ENCODE measurements at regions not wholly inside any gene's neighbourhood (a gene's known extent, or its start where the extent isn't known, plus 50 kb on each side); places are given as distances from the start of the nearest gene placed in this dataset.
A peak's percentile ranks its signal among the peaks of the same experiment; 100 is the strongest.

DNA sequence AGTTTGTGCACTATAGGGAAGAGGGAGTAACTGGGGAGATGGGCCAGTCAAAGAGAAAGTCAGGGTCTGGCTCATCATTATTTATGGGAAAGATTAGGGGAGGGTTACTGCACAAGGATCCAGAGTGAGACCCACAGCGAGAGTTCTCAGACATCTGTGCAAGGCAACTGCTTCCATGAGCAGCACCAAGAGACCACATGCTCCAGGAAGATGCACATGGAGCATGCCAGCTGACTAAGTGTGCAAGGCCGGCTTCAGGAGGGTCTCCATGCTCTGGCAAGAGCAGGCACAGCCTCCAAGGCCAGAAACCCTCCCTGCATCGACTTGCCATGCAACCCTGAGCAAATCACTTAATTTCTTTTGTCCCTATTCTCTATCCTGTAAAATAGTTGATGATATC, 616.9 kb downstream of the CSNK1G3 start:
- H3K27ac ChIP-seq = no peak overlapping the region
- TF ChIP-seq, protein P1, sequence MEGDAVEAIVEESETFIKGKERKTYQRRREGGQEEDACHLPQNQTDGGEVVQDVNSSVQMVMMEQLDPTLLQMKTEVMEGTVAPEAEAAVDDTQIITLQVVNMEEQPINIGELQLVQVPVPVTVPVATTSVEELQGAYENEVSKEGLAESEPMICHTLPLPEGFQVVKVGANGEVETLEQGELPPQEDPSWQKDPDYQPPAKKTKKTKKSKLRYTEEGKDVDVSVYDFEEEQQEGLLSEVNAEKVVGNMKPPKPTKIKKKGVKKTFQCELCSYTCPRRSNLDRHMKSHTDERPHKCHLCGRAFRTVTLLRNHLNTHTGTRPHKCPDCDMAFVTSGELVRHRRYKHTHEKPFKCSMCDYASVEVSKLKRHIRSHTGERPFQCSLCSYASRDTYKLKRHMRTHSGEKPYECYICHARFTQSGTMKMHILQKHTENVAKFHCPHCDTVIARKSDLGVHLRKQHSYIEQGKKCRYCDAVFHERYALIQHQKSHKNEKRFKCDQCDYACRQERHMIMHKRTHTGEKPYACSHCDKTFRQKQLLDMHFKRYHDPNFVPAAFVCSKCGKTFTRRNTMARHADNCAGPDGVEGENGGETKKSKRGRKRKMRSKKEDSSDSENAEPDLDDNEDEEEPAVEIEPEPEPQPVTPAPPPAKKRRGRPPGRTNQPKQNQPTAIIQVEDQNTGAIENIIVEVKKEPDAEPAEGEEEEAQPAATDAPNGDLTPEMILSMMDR (IDR thresholded peaks at IDR 0.05) = no peak
- no peak for TF ChIP-seq ZFX (IDR thresholded peaks at IDR 0.05; ENCODE audit: borderline replicate concordance)

DNA sequence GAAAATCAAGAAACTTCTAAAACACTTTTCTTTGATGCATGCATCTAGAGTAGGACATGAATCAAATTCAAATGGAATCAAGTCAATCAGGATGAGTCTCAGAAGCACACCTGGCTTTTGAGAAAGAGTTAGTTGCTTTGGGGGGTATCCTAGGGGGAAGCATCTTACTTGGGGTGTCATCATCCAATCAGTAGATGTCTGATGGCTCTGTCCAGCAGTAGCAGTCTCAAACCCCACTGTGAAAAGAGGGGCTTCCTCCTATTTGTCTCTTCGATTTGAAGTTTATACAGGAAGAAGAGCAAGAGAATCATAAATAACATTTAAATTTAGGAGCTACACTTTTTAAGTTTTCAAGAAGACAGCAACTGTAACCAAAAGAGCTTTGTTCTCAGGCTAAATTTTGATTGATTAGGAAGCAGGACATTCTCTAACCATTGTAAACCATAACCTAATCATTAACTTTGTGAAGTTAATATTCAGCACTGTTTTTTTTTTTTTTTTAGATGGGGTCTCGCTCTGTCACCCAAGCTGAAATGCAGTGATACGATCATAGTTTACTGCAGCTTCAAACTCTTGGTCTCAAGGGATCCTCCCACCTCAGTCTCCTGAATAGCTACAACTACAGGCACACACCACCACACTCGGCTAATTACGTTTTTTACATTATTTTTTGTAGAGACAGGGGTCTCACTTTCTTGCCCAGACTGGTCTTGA, 614.7 kb downstream of the CSNK1G3 start:
- H3K27ac ChIP-seq = 0 out of 2 replicates have a peak overlapping the region, but pooled peaks have one; percentile 37
- TF ChIP-seq, protein P1 (IDR thresholded peaks at IDR 0.05) = no peak
- TF ChIP-seq ZFX (IDR thresholded peaks at IDR 0.05; ENCODE audit: borderline replicate concordance) = no peak

DNA sequence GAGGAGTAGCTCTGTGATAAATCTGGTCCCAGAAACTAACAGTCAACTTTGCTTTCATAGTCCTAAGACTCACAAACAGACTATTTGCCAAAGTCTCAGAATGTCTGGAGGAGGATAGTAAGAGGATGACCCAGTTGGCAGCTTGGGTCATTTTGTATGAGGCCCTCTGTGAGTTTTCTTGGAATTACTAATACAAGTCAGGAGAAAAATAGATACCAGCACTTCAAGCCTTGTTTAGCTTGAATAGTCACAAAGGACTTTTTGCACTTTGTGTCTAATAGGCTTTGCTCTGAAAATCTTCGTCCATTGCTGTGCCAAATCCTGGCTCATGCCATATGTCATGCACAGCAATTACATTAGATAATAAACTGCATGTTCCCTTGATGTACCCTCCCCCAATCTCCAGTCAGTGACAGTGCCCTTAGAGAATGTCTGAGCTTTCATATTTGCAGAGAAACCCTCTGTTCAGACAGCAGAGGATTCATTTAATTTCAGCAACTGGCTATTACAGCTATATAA, 612.8 kb downstream of the CSNK1G3 start:
- no peak for TF ChIP-seq ZFX (IDR thresholded peaks at IDR 0.05; ENCODE audit: borderline replicate concordance)
- TF ChIP-seq, protein P1 (IDR thresholded peaks at IDR 0.05) = no peak
- H3K27ac ChIP-seq = no peak overlapping the region

DNA sequence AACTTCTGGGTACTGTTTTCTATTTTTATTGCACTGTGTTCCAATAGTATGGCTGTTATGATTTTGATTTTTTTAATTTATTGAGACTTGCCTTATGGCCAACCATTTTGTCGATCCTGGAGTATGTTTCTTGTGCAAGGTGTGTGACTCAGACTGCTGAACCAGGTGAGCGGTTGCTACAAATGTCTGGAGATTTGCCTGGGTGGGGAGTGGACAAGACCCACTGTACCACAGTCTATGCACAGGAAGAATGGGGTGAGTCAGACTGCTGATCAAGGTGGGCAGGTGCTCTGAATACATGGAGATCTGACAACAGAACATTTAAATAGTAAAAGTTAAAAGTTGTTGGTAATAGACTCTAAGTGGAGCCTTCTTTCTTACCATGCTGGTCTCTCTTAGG, 609.2 kb downstream of the CSNK1G3 start:
- H3K27ac ChIP-seq = no peak overlapping the region
- TF ChIP-seq ZFX (IDR thresholded peaks at IDR 0.05; ENCODE audit: borderline replicate concordance) = no peak
- TF ChIP-seq, protein P1 (IDR thresholded peaks at IDR 0.05) = no peak

DNA sequence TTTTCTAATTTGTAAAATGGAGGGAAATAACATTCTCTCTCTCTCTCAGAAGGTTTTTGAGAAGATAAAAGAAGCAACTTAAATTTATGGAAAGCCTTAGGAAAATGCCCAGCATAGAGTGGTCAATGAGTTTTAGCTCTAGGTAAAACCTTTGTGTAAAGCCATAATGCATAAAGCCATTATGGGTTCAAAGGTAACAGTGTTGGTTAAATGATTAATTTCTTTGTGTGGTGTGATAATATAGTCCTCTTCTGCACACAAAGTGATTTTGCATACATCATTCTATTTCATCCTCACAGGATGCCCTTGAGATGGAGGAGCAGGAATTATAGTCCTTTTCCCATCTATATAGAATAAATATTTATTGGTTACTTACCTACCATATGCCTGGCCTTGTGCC, 602.9 kb downstream of the CSNK1G3 start:
- H3K27ac ChIP-seq = no peak overlapping the region
- no peak for TF ChIP-seq ZFX (IDR thresholded peaks at IDR 0.05; ENCODE audit: borderline replicate concordance)
- TF ChIP-seq, protein P1 (IDR thresholded peaks at IDR 0.05) = no peak

DNA sequence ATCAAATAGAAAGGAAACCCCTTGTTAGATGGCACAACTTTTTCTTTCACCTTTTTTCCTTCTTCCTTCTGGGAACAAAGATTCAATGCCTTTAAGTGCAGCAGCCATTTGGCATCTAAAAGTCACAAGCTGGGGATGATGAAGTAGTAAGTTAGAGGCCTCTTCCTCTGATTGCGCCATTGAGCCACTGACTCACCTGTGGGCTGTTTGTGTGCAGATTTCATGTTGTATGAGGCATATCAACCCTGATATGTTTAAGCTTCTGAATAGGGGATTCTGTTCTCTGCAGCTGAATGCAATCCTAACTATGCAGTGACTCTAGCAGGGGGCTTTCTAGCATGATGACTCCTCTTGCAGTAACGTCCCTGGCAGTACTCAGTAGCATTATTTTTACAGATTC, 599.9 kb downstream of the CSNK1G3 start:
- H3K27ac ChIP-seq = no peak overlapping the region
- TF ChIP-seq ZFX (IDR thresholded peaks at IDR 0.05; ENCODE audit: borderline replicate concordance) = no peak
- TF ChIP-seq, protein P1 (IDR thresholded peaks at IDR 0.05) = no peak

DNA sequence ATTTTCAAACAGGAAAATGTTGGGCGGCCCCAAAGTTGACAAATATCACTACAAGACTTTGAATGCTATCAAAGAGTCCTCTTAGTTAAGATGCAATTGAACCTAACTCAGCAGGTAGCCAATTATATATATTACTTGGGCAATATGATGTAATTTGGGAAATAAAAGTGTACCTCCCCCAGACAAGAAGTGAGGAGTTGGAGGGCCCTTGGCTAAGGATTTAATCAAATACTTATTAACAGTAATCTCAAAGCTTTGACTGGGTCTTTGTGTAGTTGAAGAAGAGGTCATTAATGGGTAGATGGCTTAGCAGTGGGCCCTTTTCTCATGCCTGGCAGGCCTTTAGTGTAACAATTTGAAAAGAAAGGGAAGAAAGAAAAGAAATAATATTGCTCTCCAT, 599.0 kb downstream of the CSNK1G3 start:
- H3K27ac ChIP-seq = no peak overlapping the region
- TF ChIP-seq, protein P1 (IDR thresholded peaks at IDR 0.05) = no peak
- no peak for TF ChIP-seq ZFX (IDR thresholded peaks at IDR 0.05; ENCODE audit: borderline replicate concordance)

Measured in 22Rv1 (cell line).